ENCODE measurements at regions not wholly inside any gene's neighbourhood (a gene's known extent, or its start where the extent isn't known, plus 50 kb on each side); places are given as distances from the start of the nearest gene placed in this dataset.

GRCh38 chr2:8170552-8171327 is 511.1 kb upstream of the ID2 start:
- no peak for TF ChIP-seq CTCF (IDR thresholded peaks at IDR 0.05)
- Histone ChIP-seq H3K27me3 (no peaks in the 10 kb centered on the region), H3K36me3 (no peaks in the 10 kb centered on the region), H3K4me3 (no peak overlapping the region), H3K4me1 (no peaks in the 10 kb centered on the region), H3K27ac (no peak overlapping the region), H3K9me3 (no peaks in the 10 kb centered on the region)
- DNase-seq (ENCODE audit: low spot score): no peak

GRCh38 chr2:8171608-8172007 is 510.2 kb upstream of the ID2 start:
- Histone ChIP-seq H3K27ac (no peak overlapping the region), H3K27me3 (no peaks in the 10 kb centered on the region), H3K9me3 (no peaks in the 10 kb centered on the region), H3K36me3 (no peaks in the 10 kb centered on the region), H3K4me3 (no peak overlapping the region), H3K4me1 (no peaks in the 10 kb centered on the region)
- no peak for DNase-seq (ENCODE audit: low spot score)
- no peak for TF ChIP-seq CTCF (IDR thresholded peaks at IDR 0.05)

GRCh38 chr2:8172661-8173060 is 509.2 kb upstream of the ID2 start:
- Histone ChIP-seq H3K27me3 (no peaks in the 10 kb centered on the region), H3K36me3 (no peaks in the 10 kb centered on the region), H3K4me3 (no peak overlapping the region), H3K4me1 (no peaks in the 10 kb centered on the region), H3K27ac (no peak overlapping the region), H3K9me3 (no peaks in the 10 kb centered on the region)
- TF ChIP-seq CTCF (IDR thresholded peaks at IDR 0.05): no peak
- no peak for DNase-seq (ENCODE audit: low spot score)

- H3K4me1 ChIP-seq: no peaks in the 10 kb centered on the region
- no peaks in the 10 kb centered on the region for H3K27me3 ChIP-seq
- no peak overlapping the region for H3K4me3 ChIP-seq
- no peak overlapping the region for H3K27ac ChIP-seq
- no peak for TF ChIP-seq CTCF (IDR thresholded peaks at IDR 0.05)
- DNase-seq (ENCODE audit: low spot score): no peak
- no peaks in the 10 kb centered on the region for H3K36me3 ChIP-seq
- H3K9me3 ChIP-seq: no peaks in the 10 kb centered on the region
Measured at GRCh38 chr2:8174641-8175257, 507.1 kb upstream of the ID2 start.

- Histone ChIP-seq H3K27ac (no peak overlapping the region), H3K36me3 (no peaks in the 10 kb centered on the region), H3K4me3 (no peak overlapping the region), H3K27me3 (no peaks in the 10 kb centered on the region), H3K4me1 (no peaks in the 10 kb centered on the region), H3K9me3 (no peaks in the 10 kb centered on the region)
- no peak for TF ChIP-seq CTCF (IDR thresholded peaks at IDR 0.05)
- DNase-seq (ENCODE audit: low spot score): no peak
Measured at GRCh38 chr2:8176887-8177286, 505.0 kb upstream of the ID2 start.

All from right atrium auricular region (tissue), 2 donors.